ENCODE measurements at regions not wholly inside any gene's neighbourhood (a gene's known extent, or its start where the extent isn't known, plus 50 kb on each side); places are given as distances from the start of the nearest gene placed in this dataset.

- ATAC-seq (ENCODE audit: low FRiP score in 2 of 2): no peak
- no peak for DNase-seq
Observed at GRCh38 chr14:56888274-56888673, 78.0 kb upstream of the OTX2 start.

GRCh38 chr14:56887216-56887615 is 76.9 kb upstream of the OTX2 start:
- Histone ChIP-seq H3K27me3 (no peaks in the 10 kb centered on the region), H3K27ac (no peak overlapping the region), H3K4me3 (no peak overlapping the region), H3K4me1 (peaks cover 0 to 4% (median 0%) of the 10 kb centered on the region in 4 donors), H3K9me3 (no peaks in the 10 kb centered on the region), H3K36me3 (no peaks in the 10 kb centered on the region)
- 33 to 49% methylated on average over 2 of the region's 2 CpGs for WGBS, 2 donors
- DNase-seq (no peak), ATAC-seq (ENCODE audit: low FRiP score in 2 of 2) (no peak)
- no peak for TF ChIP-seq POLR2AphosphoS5 (IDR thresholded peaks at IDR 0.05)
- TF ChIP-seq POLR2A (IDR thresholded peaks at IDR 0.05): no peak
- TF ChIP-seq CTCF (IDR thresholded peaks at IDR 0.05): no peak
- no peak for TF ChIP-seq EP300 (IDR thresholded peaks at IDR 0.05)

More at GRCh38 chr14:56888274-56888673, 78.0 kb upstream of the OTX2 start:
- no peak for TF ChIP-seq CTCF (IDR thresholded peaks at IDR 0.05)
- no peak for TF ChIP-seq EP300 (IDR thresholded peaks at IDR 0.05)
- TF ChIP-seq POLR2AphosphoS5 (IDR thresholded peaks at IDR 0.05): no peak
- TF ChIP-seq POLR2A (IDR thresholded peaks at IDR 0.05): no peak
- H3K4me1 ChIP-seq: peaks cover 0 to 4% (median 0%) of the 10 kb centered on the region in 4 donors
- no peak overlapping the region for H3K27ac ChIP-seq
- no peaks in the 10 kb centered on the region for H3K9me3 ChIP-seq
- 71% methylated on average over 3 of the region's 3 CpGs for WGBS, 2 donors
- H3K4me3 ChIP-seq: no peak overlapping the region
- H3K36me3 ChIP-seq: no peaks in the 10 kb centered on the region
- no peaks in the 10 kb centered on the region for H3K27me3 ChIP-seq

DNA sequence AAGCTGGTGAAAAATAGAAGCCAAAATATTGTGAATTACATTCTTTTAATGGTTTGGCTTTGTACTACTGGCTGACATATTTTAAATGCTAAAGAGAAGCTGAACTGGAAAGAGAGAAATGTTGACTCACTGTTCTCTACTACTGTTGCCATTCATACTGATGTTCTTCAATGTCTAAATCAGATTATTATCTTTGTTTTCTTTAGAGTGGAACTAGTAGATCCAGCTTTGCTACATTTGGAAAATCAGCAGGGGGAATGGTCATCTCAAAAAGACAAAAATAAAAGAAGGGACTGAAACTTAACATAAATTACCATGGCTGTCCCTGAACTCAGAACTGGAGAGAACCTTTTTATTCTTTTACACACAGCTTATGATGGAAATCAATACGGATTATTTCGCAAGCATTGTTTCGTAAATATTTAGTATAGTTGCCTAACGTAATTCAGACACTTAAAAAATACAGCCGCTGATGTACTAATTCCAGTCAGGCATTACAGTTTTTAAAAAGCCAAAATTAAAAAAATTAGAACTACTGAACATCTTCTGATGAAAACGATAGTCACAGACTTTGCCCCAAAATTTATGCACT is 76.3 kb upstream of the OTX2 start:
- Histone ChIP-seq H3K4me3 (no peak overlapping the region), H3K9me3 (no peaks in the 10 kb centered on the region), H3K27ac (no peak overlapping the region), H3K36me3 (no peaks in the 10 kb centered on the region), H3K4me1 (peaks cover 0 to 4% (median 0%) of the 10 kb centered on the region in 4 donors), H3K27me3 (no peaks in the 10 kb centered on the region)
- no peak for TF ChIP-seq EP300 (IDR thresholded peaks at IDR 0.05)
- TF ChIP-seq POLR2A (IDR thresholded peaks at IDR 0.05): no peak
- no peak for TF ChIP-seq POLR2AphosphoS5 (IDR thresholded peaks at IDR 0.05)
- no peak for TF ChIP-seq CTCF (IDR thresholded peaks at IDR 0.05)
- DNase-seq (no peak), ATAC-seq (ENCODE audit: low FRiP score in 2 of 2) (no peak)
- WGBS, 2 donors: 63 to 65% methylated on average over 6 of the region's 6 CpGs

- H3K4me3 ChIP-seq: no peak overlapping the region
- H3K9me3 ChIP-seq: no peaks in the 10 kb centered on the region
- no peaks in the 10 kb centered on the region for H3K36me3 ChIP-seq
- no peak for DNase-seq
- WGBS, 2 donors: 48 to 100% methylated on average over 1 to 2 of the region's 2 CpGs
- H3K27ac ChIP-seq: no peak overlapping the region
- no peak for ATAC-seq (ENCODE audit: low FRiP score in 2 of 2)
- no peak for TF ChIP-seq POLR2AphosphoS5 (IDR thresholded peaks at IDR 0.05)
- TF ChIP-seq EP300 (IDR thresholded peaks at IDR 0.05): no peak
- TF ChIP-seq POLR2A (IDR thresholded peaks at IDR 0.05): no peak
- no peak for TF ChIP-seq CTCF (IDR thresholded peaks at IDR 0.05)
- H3K27me3 ChIP-seq: no peaks in the 10 kb centered on the region
- peaks cover 0 to 4% (median 0%) of the 10 kb centered on the region in 4 donors for H3K4me1 ChIP-seq
Observed at GRCh38 chr14:56885825-56886224, 75.5 kb upstream of the OTX2 start.

DNA sequence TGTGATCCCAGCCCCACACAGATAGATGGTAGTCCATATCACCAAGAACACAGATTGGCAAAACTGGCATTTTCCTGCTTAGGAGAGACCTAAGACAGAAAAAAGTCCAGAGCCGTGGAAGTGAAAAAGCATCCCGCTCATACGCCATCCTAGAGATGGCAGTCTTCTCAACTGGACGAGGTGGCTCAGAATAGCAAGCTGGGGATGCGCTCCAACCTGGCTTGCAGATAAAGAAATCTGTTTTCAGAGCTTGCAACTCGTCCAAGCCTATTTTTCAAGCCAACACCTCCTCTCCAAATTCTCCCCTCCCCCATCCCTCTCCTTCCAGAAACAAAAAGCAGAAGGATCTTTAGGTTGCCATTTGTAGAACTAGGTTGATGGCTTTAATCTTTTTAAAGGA is 74.3 kb upstream of the OTX2 start:
- no peaks in the 10 kb centered on the region for H3K9me3 ChIP-seq
- 52 to 60% methylated on average over 6 of the region's 6 CpGs for WGBS, 2 donors

More for the DNA sequence above, 74.3 kb upstream of the OTX2 start:
- Histone ChIP-seq H3K36me3 (no peaks in the 10 kb centered on the region), H3K27me3 (no peaks in the 10 kb centered on the region), H3K27ac (no peak overlapping the region), H3K4me3 (no peak overlapping the region), H3K4me1 (peaks cover 0 to 4% (median 0%) of the 10 kb centered on the region in 4 donors)
- DNase-seq (no peak), ATAC-seq (ENCODE audit: low FRiP score in 2 of 2) (no peak)
- TF ChIP-seq POLR2A (IDR thresholded peaks at IDR 0.05) (no peak), EP300 (IDR thresholded peaks at IDR 0.05) (no peak), CTCF (IDR thresholded peaks at IDR 0.05) (no peak), POLR2AphosphoS5 (IDR thresholded peaks at IDR 0.05) (no peak)
